CD4-positive, CD25-positive, alpha-beta regulatory T cell (primary cell): ENCODE measurements at regions not wholly inside any gene's neighbourhood (a gene's known extent, or its start where the extent isn't known, plus 50 kb on each side); places are given as distances from the start of the nearest gene placed in this dataset.

Experiments
- ATAC-seq, 2 donors: fragments of 150-1000 bp; cut with Tn5 transposase; one replicate each; pipeline ENCODE4 v1.10.0; 2021; ENCODE audit warnings: low read depth in 2 of 2, moderate number of reproducible peaks in 2 of 2, moderate library complexity in 1 of 2
- DNase-seq, 3 donors: peaks; one replicate each; pipeline versions ENCODE4 v3.0.0 to v3.0.0-alpha.2; 2012 to 2022; ENCODE audit warnings: mixed read lengths in 1 of 3
- H3K27ac ChIP-seq: one replicate; pipeline ENCODE4 v1.7.0; 2013; ENCODE audit warnings: mild to moderate bottlenecking, low read length; ENCODE audit not compliant: insufficient read depth, poor library complexity, severe bottlenecking
- H3K27me3 ChIP-seq: one replicate; pipeline ENCODE4 v1.7.0; 2013; ENCODE audit warnings: low read length; ENCODE audit not compliant: control insufficient read depth, insufficient read depth
- H3K36me3 ChIP-seq: one replicate; pipeline ENCODE4 v1.7.0; 2013; ENCODE audit warnings: mild to moderate bottlenecking, low read length, moderate library complexity; ENCODE audit not compliant: control insufficient read depth, insufficient read depth
- H3K4me1 ChIP-seq: 2 replicates; pipeline ENCODE4 v1.7.0; 2013; ENCODE audit warnings: mild to moderate bottlenecking, low read length; ENCODE audit not compliant: insufficient read depth, control insufficient read depth, poor library complexity, severe bottlenecking
- H3K4me3 ChIP-seq: one replicate; pipeline ENCODE4 v1.7.0; 2013; ENCODE audit warnings: low read depth, mild to moderate bottlenecking, low read length, moderate library complexity
- H3K9me3 ChIP-seq, 2 experiments: 1 replicate in 1 of 2; 2 replicates in 1 of 2; pipeline ENCODE4 v1.7.0; 2013; ENCODE audit warnings: low read length in 2 of 2, mild to moderate bottlenecking in 1 of 2, moderate library complexity in 1 of 2; ENCODE audit not compliant: control insufficient read depth in 2 of 2
- H3K27ac Mint-ChIP-seq, 3 donors: one replicate each; pipeline ENCODE4 v1.8.0; 2020 to 2022; ENCODE audit warnings: mild to moderate bottlenecking in 3 of 3, mixed read lengths in 3 of 3, moderate library complexity in 2 of 3
- H3K27me3 Mint-ChIP-seq: one replicate; pipeline ENCODE4 v1.8.0; 2022; ENCODE audit warnings: mild to moderate bottlenecking, mixed read lengths
- H3K36me3 Mint-ChIP-seq: one replicate; pipeline ENCODE4 v1.8.0; 2020; ENCODE audit warnings: mixed read lengths
- H3K4me1 Mint-ChIP-seq, 4 donors: one replicate each; pipeline ENCODE4 v1.8.0; 2020 to 2022; ENCODE audit warnings: mixed read lengths in 4 of 4, mild to moderate bottlenecking in 1 of 4
- H3K4me3 Mint-ChIP-seq, 4 donors: one replicate each; pipeline ENCODE4 v1.8.0; 2020 to 2022; ENCODE audit warnings: mild to moderate bottlenecking in 4 of 4, mixed read lengths in 4 of 4, moderate library complexity in 3 of 4
- H3K9me3 Mint-ChIP-seq, 7 donors: one replicate each; pipeline ENCODE4 v1.8.0; 2020 to 2022; ENCODE audit warnings: mixed read lengths in 7 of 7, mild to moderate bottlenecking in 3 of 7, moderate library complexity in 2 of 7

DNA sequence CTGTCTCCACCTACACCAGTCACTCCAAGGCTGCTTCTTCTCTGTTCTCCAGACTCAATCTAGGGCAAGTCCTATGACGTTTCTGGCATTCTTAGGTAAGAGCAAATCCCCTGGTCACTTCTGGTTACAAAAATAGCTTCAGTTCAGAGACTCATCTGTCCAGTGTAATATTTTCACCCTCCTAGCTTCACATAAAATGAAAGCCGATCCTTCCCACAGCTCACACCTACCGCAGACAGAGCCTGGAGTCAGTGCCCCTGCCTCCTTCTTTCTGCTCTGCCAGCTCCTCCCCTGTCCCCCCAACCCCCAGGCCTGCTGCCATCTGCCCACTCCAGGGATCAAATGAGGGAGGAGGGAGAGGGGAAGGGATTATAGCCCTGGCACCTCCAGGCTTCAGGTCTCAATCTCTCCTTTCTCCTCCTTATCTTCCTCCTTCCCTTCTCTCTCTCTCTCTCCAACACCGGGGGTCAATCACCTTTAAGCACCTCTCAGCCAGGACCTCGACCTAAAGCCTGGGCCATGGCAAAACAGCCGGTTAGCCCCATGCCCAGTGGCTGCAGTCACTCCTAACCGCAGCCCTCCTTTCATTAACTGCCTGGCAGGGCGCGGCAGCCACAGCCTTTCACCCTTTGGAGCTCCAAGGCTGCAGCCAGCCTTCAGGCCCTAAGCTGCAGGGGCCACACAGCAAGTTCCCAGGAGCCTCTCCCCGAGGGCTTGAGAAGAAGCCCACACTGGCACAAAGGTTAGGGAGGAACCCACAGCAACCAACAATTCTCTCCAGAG, 292.6 kb upstream of the MGMT start:
- Histone ChIP-seq H3K4me3 (no peak overlapping the region), H3K27me3 (no peaks in the 10 kb centered on the region), H3K4me1 (no peaks in the 10 kb centered on the region), H3K36me3 (no peaks in the 10 kb centered on the region), H3K9me3 (no peaks in the 10 kb centered on the region), H3K27ac (no peak overlapping the region)
- H3K27ac Mint-ChIP-seq, result peak overlapping the region in 2 of 3 donors; percentile 28 to 59
- no peaks in the 10 kb centered on the region for H3K36me3 Mint-ChIP-seq
- ATAC-seq, result no peak
- H3K27me3 Mint-ChIP-seq, result peaks cover 37% of the 10 kb centered on the region
- H3K9me3 Mint-ChIP-seq, result peaks cover 0 to 1% (median 0%) of the 10 kb centered on the region in 7 donors
- no peak for DNase-seq
- no peak overlapping the region for H3K4me3 Mint-ChIP-seq
- H3K4me1 Mint-ChIP-seq, result peaks cover 0 to 6% (median 4%) of the 10 kb centered on the region in 4 donors

DNA sequence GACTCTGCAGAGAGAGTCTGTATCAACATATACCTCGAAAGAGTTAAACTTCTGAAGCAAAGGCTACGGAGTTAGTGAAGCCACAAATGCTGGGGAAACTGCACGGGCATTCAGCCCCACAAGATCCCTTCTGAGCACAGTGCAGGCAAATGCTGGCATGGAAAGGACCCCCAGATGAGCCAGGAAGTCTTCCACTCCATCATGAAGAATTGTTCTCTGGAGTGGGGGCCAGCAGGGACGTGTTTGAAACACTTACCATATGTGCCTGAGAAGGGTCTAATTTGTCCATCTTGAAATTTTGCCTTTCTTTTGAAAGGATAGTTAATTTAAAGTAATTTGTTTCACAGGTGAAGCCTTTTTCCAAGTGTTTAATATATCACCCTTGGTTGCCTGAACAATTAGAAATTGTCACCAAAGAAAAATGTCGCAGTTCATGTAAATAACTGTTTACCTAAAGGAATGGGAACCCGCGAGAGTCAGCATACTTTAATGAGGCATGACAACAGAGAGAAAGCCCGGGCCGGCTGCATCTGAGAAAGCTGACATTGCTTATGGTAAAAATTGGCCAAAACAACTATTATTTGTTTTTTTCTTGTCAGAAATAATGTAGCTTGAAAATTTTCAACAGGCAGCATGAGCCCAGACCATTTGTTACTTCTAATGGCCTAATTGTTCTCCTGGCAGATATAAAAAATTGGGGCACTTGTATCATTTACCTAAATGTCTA, 287.6 kb upstream of the MGMT start:
- no peak overlapping the region for H3K4me3 Mint-ChIP-seq
- Histone ChIP-seq H3K36me3 (no peaks in the 10 kb centered on the region), H3K9me3 (no peaks in the 10 kb centered on the region), H3K4me1 (no peaks in the 10 kb centered on the region), H3K27me3 (no peaks in the 10 kb centered on the region), H3K4me3 (no peak overlapping the region), H3K27ac (no peak overlapping the region)
- H3K9me3 Mint-ChIP-seq, result peaks cover 0 to 3% (median 0%) of the 10 kb centered on the region in 7 donors
- H3K4me1 Mint-ChIP-seq, result peaks cover 0 to 2% (median 0%) of the 10 kb centered on the region in 4 donors
- DNase-seq, result no peak
- no peak for ATAC-seq
- peaks cover 31% of the 10 kb centered on the region for H3K27me3 Mint-ChIP-seq
- no peaks in the 10 kb centered on the region for H3K36me3 Mint-ChIP-seq
- no peak overlapping the region for H3K27ac Mint-ChIP-seq

DNA sequence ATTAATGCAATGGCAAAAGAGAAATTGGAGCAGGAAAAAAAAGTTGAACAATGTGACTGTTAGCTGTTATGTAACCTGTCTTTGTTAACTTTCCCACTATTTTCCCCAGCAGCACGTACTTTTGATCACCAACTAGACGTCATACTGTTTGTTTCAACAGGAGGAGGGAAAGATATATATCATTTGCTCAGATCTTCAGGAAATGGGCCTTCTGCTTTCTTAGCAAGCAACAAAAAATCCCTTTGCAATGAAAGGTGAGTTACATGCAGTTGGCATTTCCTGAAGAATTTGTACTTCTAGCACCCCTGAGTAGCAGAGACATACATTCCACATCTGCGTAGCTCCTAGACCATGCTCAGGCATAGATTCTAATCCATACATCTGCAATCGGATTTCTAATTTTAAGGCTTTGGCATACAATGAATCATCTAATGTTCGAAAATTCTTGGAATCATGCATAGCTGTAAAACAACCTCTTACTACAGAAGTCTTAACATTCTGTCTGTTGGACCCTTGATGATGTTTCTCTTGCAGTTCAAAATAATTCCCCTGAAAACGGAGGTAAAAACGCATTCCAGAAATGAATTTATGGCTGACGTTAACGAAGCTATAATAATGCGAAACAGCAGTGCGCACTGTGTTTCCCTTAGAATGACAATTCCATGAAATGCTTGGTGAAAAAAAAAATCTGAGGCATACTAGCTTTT, 286.9 kb upstream of the MGMT start:
- H3K27ac ChIP-seq, result no peak overlapping the region
- H3K4me1 ChIP-seq, result no peaks in the 10 kb centered on the region
- no peaks in the 10 kb centered on the region for H3K27me3 ChIP-seq
- H3K36me3 ChIP-seq, result no peaks in the 10 kb centered on the region
- no peaks in the 10 kb centered on the region for H3K9me3 ChIP-seq
- DNase-seq (no peak), ATAC-seq (no peak)
- H3K36me3 Mint-ChIP-seq, result no peaks in the 10 kb centered on the region
- peaks cover 0 to 3% (median 0%) of the 10 kb centered on the region in 7 donors for H3K9me3 Mint-ChIP-seq
- peaks cover 0 to 2% (median 0%) of the 10 kb centered on the region in 4 donors for H3K4me1 Mint-ChIP-seq
- H3K27ac Mint-ChIP-seq, result no peak overlapping the region
- H3K4me3 Mint-ChIP-seq, result no peak overlapping the region
- no peak overlapping the region for H3K4me3 ChIP-seq
- H3K27me3 Mint-ChIP-seq, result peaks cover 24% of the 10 kb centered on the region

DNA sequence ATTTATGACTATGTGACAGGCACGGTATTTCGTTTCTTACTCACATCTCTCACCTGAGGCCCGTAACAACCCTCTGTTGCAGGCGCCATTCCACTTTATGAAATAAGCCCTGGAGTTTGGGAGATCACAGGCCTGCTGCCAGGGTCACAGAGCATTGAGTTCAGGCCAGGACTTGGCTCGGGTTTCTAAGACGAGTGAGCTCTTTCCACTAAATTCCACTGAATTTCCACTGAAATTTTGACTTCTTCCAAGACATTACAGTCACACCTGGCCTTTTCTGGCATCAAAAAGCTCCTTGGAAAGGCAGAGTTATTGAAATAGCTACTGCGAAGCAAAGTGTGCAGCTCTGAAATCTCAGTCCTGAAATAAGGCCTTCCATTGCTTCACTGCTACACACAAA, 282.8 kb upstream of the MGMT start:
- H3K4me1 ChIP-seq, result no peaks in the 10 kb centered on the region
- no peak for ATAC-seq
- peaks cover 3% of the 10 kb centered on the region for H3K36me3 Mint-ChIP-seq
- peaks cover 0 to 6% of the 10 kb centered on the region in 2 experiments for H3K9me3 ChIP-seq
- H3K27ac ChIP-seq, result no peak overlapping the region
- DNase-seq, result no peak
- H3K27me3 Mint-ChIP-seq, result peaks cover 9% of the 10 kb centered on the region
- H3K4me1 Mint-ChIP-seq, result peaks cover 0 to 5% (median 0%) of the 10 kb centered on the region in 4 donors
- peaks cover 0 to 21% (median 6%) of the 10 kb centered on the region in 7 donors for H3K9me3 Mint-ChIP-seq
- H3K27ac Mint-ChIP-seq, result no peak overlapping the region
- H3K27me3 ChIP-seq, result no peaks in the 10 kb centered on the region
- H3K4me3 Mint-ChIP-seq, result no peak overlapping the region
- H3K36me3 ChIP-seq, result no peaks in the 10 kb centered on the region
- no peak overlapping the region for H3K4me3 ChIP-seq

DNA sequence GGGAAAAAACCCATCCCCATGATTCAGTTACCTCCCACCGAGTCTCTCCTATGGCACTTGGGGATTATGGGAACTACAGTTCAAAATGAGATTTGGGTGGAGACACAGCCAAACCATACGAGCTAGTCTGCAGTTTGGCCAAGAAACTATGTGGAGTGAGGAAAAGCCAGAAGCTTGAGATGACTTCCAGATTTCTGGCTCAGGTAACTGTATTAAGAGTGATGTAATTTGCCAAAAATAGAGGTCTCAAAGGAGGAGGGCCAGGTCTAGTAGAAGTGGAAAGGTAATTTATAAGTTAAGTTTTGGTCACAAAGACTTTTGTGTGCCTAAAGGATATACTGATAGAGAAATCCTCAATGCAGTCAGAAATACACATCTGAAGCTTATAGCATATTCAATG, 279.7 kb upstream of the MGMT start:
- H3K4me3 Mint-ChIP-seq, result no peak overlapping the region
- DNase-seq, result no peak
- peaks cover 8% of the 10 kb centered on the region for H3K27me3 Mint-ChIP-seq
- no peaks in the 10 kb centered on the region for H3K36me3 ChIP-seq
- H3K9me3 ChIP-seq, result peaks cover 0 to 6% of the 10 kb centered on the region in 2 experiments
- H3K27me3 ChIP-seq, result no peaks in the 10 kb centered on the region
- no peak overlapping the region for H3K27ac Mint-ChIP-seq
- no peak for ATAC-seq
- H3K27ac ChIP-seq, result no peak overlapping the region
- H3K4me3 ChIP-seq, result no peak overlapping the region
- peaks cover 0 to 5% (median 0%) of the 10 kb centered on the region in 4 donors for H3K4me1 Mint-ChIP-seq
- no peaks in the 10 kb centered on the region for H3K4me1 ChIP-seq
- peaks cover 1 to 21% (median 5%) of the 10 kb centered on the region in 7 donors for H3K9me3 Mint-ChIP-seq
- H3K36me3 Mint-ChIP-seq, result peaks cover 3% of the 10 kb centered on the region

DNA sequence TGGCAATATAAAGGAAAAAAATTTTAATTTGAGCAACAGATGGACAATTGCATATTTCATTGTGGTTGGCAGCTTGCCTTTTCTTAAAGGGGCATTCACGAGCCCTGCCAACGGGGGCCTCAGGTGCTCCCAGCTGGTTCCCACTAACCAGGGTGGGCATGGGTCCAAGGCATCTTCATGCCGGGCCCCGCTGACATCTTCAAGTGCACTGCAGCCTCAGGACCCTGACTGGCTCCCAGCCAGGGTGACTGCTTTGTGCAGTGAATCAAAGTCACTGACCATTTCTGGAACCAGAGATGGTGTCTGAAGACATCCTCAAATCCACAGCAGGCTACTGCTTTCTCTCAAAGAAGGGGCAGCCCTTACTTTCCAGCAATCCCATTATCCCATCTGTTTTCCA, 275.2 kb upstream of the MGMT start:
- DNase-seq, result no peak

DNA sequence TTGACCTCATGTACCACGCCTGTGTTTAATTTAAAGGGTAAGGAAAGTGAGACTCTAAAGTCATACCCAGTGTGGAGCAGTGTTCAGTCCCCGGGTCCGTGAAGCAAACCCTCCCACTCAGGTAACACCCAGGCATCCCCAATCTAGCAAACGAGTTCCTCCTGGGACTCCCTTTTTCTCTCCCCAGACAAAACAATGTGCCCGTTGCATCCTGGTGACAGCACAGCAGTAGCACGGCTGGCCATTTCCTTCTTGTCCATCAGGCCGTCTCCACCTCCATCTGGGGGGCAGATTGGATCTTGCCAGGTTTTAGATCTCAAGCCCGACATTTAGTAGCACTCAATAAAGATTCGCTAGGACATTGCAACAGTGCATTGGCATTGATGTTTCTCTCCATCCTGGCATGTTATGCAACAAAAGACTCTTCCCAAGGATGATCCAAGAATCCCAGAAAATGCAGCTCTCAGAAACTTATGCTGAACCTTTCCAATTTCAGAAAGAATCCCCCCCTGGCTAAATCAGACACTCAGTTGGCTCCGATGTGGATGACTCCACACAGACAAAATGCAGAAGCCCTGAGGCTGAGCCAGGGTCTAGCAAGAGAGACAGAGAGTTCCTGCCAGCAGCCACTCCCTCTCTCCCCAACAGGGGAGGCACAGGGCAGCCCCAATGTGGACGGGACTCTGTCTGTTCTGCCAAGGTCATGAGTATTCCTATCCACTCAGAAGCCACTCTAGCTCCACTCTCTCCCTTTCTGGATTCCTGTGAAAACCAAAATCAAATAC, 274.5 kb upstream of the MGMT start:
- no peaks in the 10 kb centered on the region for H3K27me3 ChIP-seq
- H3K27ac Mint-ChIP-seq, result peak overlapping the region in 1 of 3 donors; percentile 42
- ATAC-seq, result no peak
- H3K4me3 Mint-ChIP-seq, result no peak overlapping the region
- H3K9me3 Mint-ChIP-seq, result peaks cover 0 to 8% (median 3%) of the 10 kb centered on the region in 7 donors
- no peak for DNase-seq
- no peaks in the 10 kb centered on the region for H3K9me3 ChIP-seq
- peaks cover 24% of the 10 kb centered on the region for H3K27me3 Mint-ChIP-seq
- H3K4me1 ChIP-seq, result no peaks in the 10 kb centered on the region
- no peak overlapping the region for H3K27ac ChIP-seq
- H3K36me3 ChIP-seq, result no peaks in the 10 kb centered on the region
- no peaks in the 10 kb centered on the region for H3K36me3 Mint-ChIP-seq
- H3K4me1 Mint-ChIP-seq, result peaks cover 0 to 11% (median 6%) of the 10 kb centered on the region in 4 donors
- no peak overlapping the region for H3K4me3 ChIP-seq

More for the DNA sequence above, 275.2 kb upstream of the MGMT start:
- Mint-ChIP-seq H3K27me3 (peaks cover 24% of the 10 kb centered on the region), H3K36me3 (peaks cover 3% of the 10 kb centered on the region), H3K4me3 (no peak overlapping the region), H3K9me3 (peaks cover 0 to 15% (median 3%) of the 10 kb centered on the region in 7 donors), H3K4me1 (peaks cover 0 to 11% (median 6%) of the 10 kb centered on the region in 4 donors), H3K27ac (no peak overlapping the region)
- H3K27me3 ChIP-seq, result no peaks in the 10 kb centered on the region
- H3K4me1 ChIP-seq, result no peaks in the 10 kb centered on the region
- ATAC-seq, result no peak
- no peaks in the 10 kb centered on the region for H3K36me3 ChIP-seq
- no peak overlapping the region for H3K4me3 ChIP-seq
- H3K27ac ChIP-seq, result no peak overlapping the region
- H3K9me3 ChIP-seq, result peaks cover 0 to 6% of the 10 kb centered on the region in 2 experiments
